Loucy (cell line): ENCODE measurements at regions not wholly inside any gene's neighbourhood (a gene's known extent, or its start where the extent isn't known, plus 50 kb on each side); places are given as distances from the start of the nearest gene placed in this dataset.

Source experiments
- CTCF ChIP-seq: fragments of 200-600 bp; sonication (generic); conservative IDR thresholded peaks from 2 replicates; pipeline ENCODE4 v1.5.1; 2014; ENCODE audit warnings: mild to moderate bottlenecking, antibody characterized with exemption, low read length
- EZH2phosphoT487 ChIP-seq: fragments of 200-600 bp; IDR thresholded peaks from 2 replicates; pipeline ENCODE4 v1.6.1; 2018; ENCODE audit warnings: antibody characterized with exemption, mild to moderate bottlenecking, moderate library complexity, borderline replicate concordance

GRCh38 chr1:98355656-98356383, 305.7 kb upstream of the SNX7 start:
- TF ChIP-seq CTCF: no peak
- TF ChIP-seq EZH2phosphoT487: no peak
